Effector memory CD8-positive, alpha-beta T cell (primary cell): ENCODE measurements at regions not wholly inside any gene's neighbourhood (a gene's known extent, or its start where the extent isn't known, plus 50 kb on each side); places are given as distances from the start of the nearest gene placed in this dataset.
"Not testable (repeated sequence)": the region's sequence is repeated elsewhere in the genome, so short reads cannot be mapped to it uniquely, and the experiment has no call there.

ENCODE experiments used
- ATAC-seq: fragments of 150-1000 bp; cut with Tn5 transposase; replicated peaks from 2 replicates; pipeline ENCODE4 v1.10.0; 2021; ENCODE audit warnings: mild to moderate bottlenecking, moderate library complexity
- DNase-seq, 3 experiments: peaks; one replicate each; pipeline ENCODE4 v3.0.0; 2021
- H3K27ac Mint-ChIP-seq, 2 donors: one replicate each; pipeline ENCODE4 v1.8.0; 2022; ENCODE audit warnings: mild to moderate bottlenecking in 2 of 2, mixed read lengths in 2 of 2, moderate library complexity in 2 of 2
- H3K27me3 Mint-ChIP-seq, 2 donors: one replicate each; pipeline ENCODE4 v1.8.0; 2022; ENCODE audit warnings: mixed read lengths in 2 of 2
- H3K36me3 Mint-ChIP-seq: one replicate; pipeline ENCODE4 v1.8.0; 2022; ENCODE audit warnings: mild to moderate bottlenecking, moderate library complexity, mixed read lengths; ENCODE audit not compliant: insufficient read depth
- H3K4me1 Mint-ChIP-seq, 2 donors: one replicate each; pipeline ENCODE4 v1.8.0; 2022; ENCODE audit warnings: low read depth in 2 of 2, mixed read lengths in 2 of 2
- H3K4me3 Mint-ChIP-seq, 2 donors: one replicate each; pipeline ENCODE4 v1.8.0; 2022; ENCODE audit warnings: mild to moderate bottlenecking in 2 of 2, mixed read lengths in 2 of 2, moderate library complexity in 2 of 2
- H3K9me3 Mint-ChIP-seq, 2 donors: one replicate each; pipeline ENCODE4 v1.8.0; 2022; ENCODE audit warnings: mixed read lengths in 2 of 2

- Mint-ChIP-seq H3K36me3 (no peaks in the 10 kb centered on the region), H3K27ac (peak overlapping the region in 1 of 2 donors; percentile 64), H3K4me3 (no peak overlapping the region)
These were observed 571.7 kb upstream of the ACVR2A start for GRCh38 chr2:147273106-147273505.

GRCh38 chr2:147269581-147269980 lies 575.2 kb upstream of the ACVR2A start:
- H3K9me3 Mint-ChIP-seq: peaks cover 13 to 16% of the 10 kb centered on the region in 2 donors
- not testable (repeated sequence) for DNase-seq, H3K4me3 Mint-ChIP-seq, ATAC-seq, H3K36me3 Mint-ChIP-seq, H3K4me1 Mint-ChIP-seq, H3K27ac Mint-ChIP-seq, H3K27me3 Mint-ChIP-seq

More at GRCh38 chr2:147273106-147273505, 571.7 kb upstream of the ACVR2A start:
- DNase-seq: no peak
- no peak for ATAC-seq
- Mint-ChIP-seq H3K9me3 (peaks cover 9 to 13% of the 10 kb centered on the region in 2 donors), H3K4me1 (no peaks in the 10 kb centered on the region), H3K27me3 (peaks cover 0 to 6% of the 10 kb centered on the region in 2 donors)

GRCh38 chr2:147260241-147260640 lies 584.6 kb upstream of the ACVR2A start:
- Mint-ChIP-seq H3K4me3 (no peak overlapping the region), H3K27ac (no peak overlapping the region), H3K4me1 (no peaks in the 10 kb centered on the region), H3K9me3 (peaks cover 0 to 4% of the 10 kb centered on the region in 2 donors), H3K36me3 (no peaks in the 10 kb centered on the region), H3K27me3 (no peaks in the 10 kb centered on the region)
- DNase-seq (no peak), ATAC-seq (no peak)

GRCh38 chr2:147255812-147256211 lies 589.0 kb upstream of the ACVR2A start:
- ATAC-seq: no peak
- Mint-ChIP-seq H3K4me1 (no peaks in the 10 kb centered on the region), H3K27ac (no peak overlapping the region), H3K36me3 (no peaks in the 10 kb centered on the region), H3K9me3 (peaks cover 6 to 8% of the 10 kb centered on the region in 2 donors), H3K27me3 (no peaks in the 10 kb centered on the region), H3K4me3 (no peak overlapping the region)
- DNase-seq: no peak

GRCh38 chr2:147250652-147251356 lies 594.0 kb upstream of the ACVR2A start:
- Mint-ChIP-seq H3K4me1 (no peaks in the 10 kb centered on the region), H3K9me3 (peaks cover 6 to 8% of the 10 kb centered on the region in 2 donors), H3K4me3 (no peak overlapping the region), H3K27ac (no peak overlapping the region), H3K27me3 (no peaks in the 10 kb centered on the region), H3K36me3 (no peaks in the 10 kb centered on the region)
- no peak for ATAC-seq
- DNase-seq: no peak

- Mint-ChIP-seq H3K9me3 (peaks cover under 1 to 3% of the 10 kb centered on the region in 2 donors), H3K4me3 (no peak overlapping the region), H3K4me1 (no peaks in the 10 kb centered on the region), H3K27me3 (no peaks in the 10 kb centered on the region), H3K36me3 (no peaks in the 10 kb centered on the region), H3K27ac (no peak overlapping the region)
- no peak for ATAC-seq
- no peak for DNase-seq
These were observed 597.1 kb upstream of the ACVR2A start for GRCh38 chr2:147247749-147248148.

- Mint-ChIP-seq H3K27me3 (no peaks in the 10 kb centered on the region), H3K27ac (no peak overlapping the region), H3K4me3 (no peak overlapping the region), H3K4me1 (no peaks in the 10 kb centered on the region), H3K36me3 (no peaks in the 10 kb centered on the region), H3K9me3 (no peaks in the 10 kb centered on the region)
- DNase-seq (no peak), ATAC-seq (no peak)
These were observed 602.4 kb upstream of the ACVR2A start for GRCh38 chr2:147242445-147242844.

GRCh38 chr2:147236601-147237000 lies 608.2 kb upstream of the ACVR2A start:
- H3K9me3 Mint-ChIP-seq: no peaks in the 10 kb centered on the region
- no peaks in the 10 kb centered on the region for H3K36me3 Mint-ChIP-seq
- DNase-seq (no peak), ATAC-seq (no peak)
- no peaks in the 10 kb centered on the region for H3K4me1 Mint-ChIP-seq
- H3K4me3 Mint-ChIP-seq: no peak overlapping the region
- no peaks in the 10 kb centered on the region for H3K27me3 Mint-ChIP-seq
- no peak overlapping the region for H3K27ac Mint-ChIP-seq

GRCh38 chr2:147232225-147232669 lies 612.6 kb upstream of the ACVR2A start:
- Mint-ChIP-seq H3K27me3 (no peaks in the 10 kb centered on the region), H3K27ac (no peak overlapping the region), H3K36me3 (no peaks in the 10 kb centered on the region), H3K4me3 (no peak overlapping the region), H3K9me3 (peaks cover 0 to 3% of the 10 kb centered on the region in 2 donors), H3K4me1 (no peaks in the 10 kb centered on the region)
- ATAC-seq (no peak), DNase-seq (no peak)

- ATAC-seq (no peak), DNase-seq (no peak)
- no peaks in the 10 kb centered on the region for H3K4me1 Mint-ChIP-seq
- H3K4me3 Mint-ChIP-seq: no peak overlapping the region
- no peak overlapping the region for H3K27ac Mint-ChIP-seq
- no peaks in the 10 kb centered on the region for H3K27me3 Mint-ChIP-seq
- H3K9me3 Mint-ChIP-seq: peaks cover 0 to 3% of the 10 kb centered on the region in 2 donors
- H3K36me3 Mint-ChIP-seq: no peaks in the 10 kb centered on the region
These were observed 613.2 kb upstream of the ACVR2A start for GRCh38 chr2:147231607-147232006.

- Mint-ChIP-seq H3K27ac (no peak overlapping the region), H3K4me3 (no peak overlapping the region), H3K27me3 (no peaks in the 10 kb centered on the region), H3K36me3 (no peaks in the 10 kb centered on the region), H3K9me3 (peaks cover 0 to 3% of the 10 kb centered on the region in 2 donors), H3K4me1 (no peaks in the 10 kb centered on the region)
- ATAC-seq: no peak
- no peak for DNase-seq
These were observed 613.7 kb upstream of the ACVR2A start for GRCh38 chr2:147231081-147231480.

- H3K36me3 Mint-ChIP-seq: no peaks in the 10 kb centered on the region
- DNase-seq (no peak), ATAC-seq (no peak)
- H3K9me3 Mint-ChIP-seq: peaks cover 0 to 3% of the 10 kb centered on the region in 2 donors
- no peaks in the 10 kb centered on the region for H3K4me1 Mint-ChIP-seq
- no peak overlapping the region for H3K4me3 Mint-ChIP-seq
- no peak overlapping the region for H3K27ac Mint-ChIP-seq
- no peaks in the 10 kb centered on the region for H3K27me3 Mint-ChIP-seq
These were observed 617.5 kb upstream of the ACVR2A start for GRCh38 chr2:147227313-147227712.

GRCh38 chr2:147224070-147224469 lies 620.8 kb upstream of the ACVR2A start:
- H3K4me1 Mint-ChIP-seq: no peaks in the 10 kb centered on the region
- no peaks in the 10 kb centered on the region for H3K27me3 Mint-ChIP-seq
- peaks cover 0 to 7% of the 10 kb centered on the region in 2 donors for H3K9me3 Mint-ChIP-seq
- H3K27ac Mint-ChIP-seq: no peak overlapping the region
- no peak overlapping the region for H3K4me3 Mint-ChIP-seq
- no peaks in the 10 kb centered on the region for H3K36me3 Mint-ChIP-seq
- DNase-seq (no peak), ATAC-seq (no peak)

GRCh38 chr2:147223553-147224060 lies 621.2 kb upstream of the ACVR2A start:
- DNase-seq: no peak
- Mint-ChIP-seq H3K27ac (no peak overlapping the region), H3K4me3 (no peak overlapping the region), H3K27me3 (no peaks in the 10 kb centered on the region), H3K36me3 (no peaks in the 10 kb centered on the region), H3K9me3 (peaks cover 0 to 8% of the 10 kb centered on the region in 2 donors), H3K4me1 (no peaks in the 10 kb centered on the region)
- ATAC-seq: no peak
